ENCODE measurements at regions not wholly inside any gene's neighbourhood (a gene's known extent, or its start where the extent isn't known, plus 50 kb on each side); places are given as distances from the start of the nearest gene placed in this dataset.
A peak's percentile ranks its signal among the peaks of the same experiment; 100 is the strongest.

DNA sequence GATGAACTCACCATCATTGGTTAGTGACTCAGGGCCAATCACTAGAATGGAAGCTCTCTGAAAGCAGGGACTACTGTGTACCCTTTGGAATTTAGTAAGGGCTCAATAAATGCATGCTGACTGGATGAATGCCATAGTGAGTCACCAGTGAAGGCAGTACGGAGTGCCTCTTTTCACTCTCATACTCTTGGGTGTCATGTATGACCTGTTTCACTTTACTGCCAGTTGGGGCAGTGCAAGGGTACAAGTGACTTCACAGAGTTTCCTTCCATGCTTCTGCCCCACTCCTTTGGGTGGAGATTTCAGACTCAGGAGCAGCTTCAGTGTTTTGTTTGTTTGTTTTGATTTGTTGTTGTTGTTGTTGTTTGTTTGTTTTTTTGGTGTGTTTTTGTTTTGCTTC is 57.7 kb downstream of the SOX3 start:
- Histone ChIP-seq H3K27ac (no peak overlapping the region), H3K4me3 (no peak overlapping the region), H3K27me3 (peaks cover 4% of the 10 kb centered on the region), H3K36me3 (replicated peaks in 1 of 2) (no peaks in the 10 kb centered on the region), H3K4me1 (replicated peaks in 1 of 2) (no peaks in the 10 kb centered on the region), H3K9me3 (replicated peaks in 1 of 3) (no peaks in the 10 kb centered on the region)
- TF ChIP-seq, protein P1, sequence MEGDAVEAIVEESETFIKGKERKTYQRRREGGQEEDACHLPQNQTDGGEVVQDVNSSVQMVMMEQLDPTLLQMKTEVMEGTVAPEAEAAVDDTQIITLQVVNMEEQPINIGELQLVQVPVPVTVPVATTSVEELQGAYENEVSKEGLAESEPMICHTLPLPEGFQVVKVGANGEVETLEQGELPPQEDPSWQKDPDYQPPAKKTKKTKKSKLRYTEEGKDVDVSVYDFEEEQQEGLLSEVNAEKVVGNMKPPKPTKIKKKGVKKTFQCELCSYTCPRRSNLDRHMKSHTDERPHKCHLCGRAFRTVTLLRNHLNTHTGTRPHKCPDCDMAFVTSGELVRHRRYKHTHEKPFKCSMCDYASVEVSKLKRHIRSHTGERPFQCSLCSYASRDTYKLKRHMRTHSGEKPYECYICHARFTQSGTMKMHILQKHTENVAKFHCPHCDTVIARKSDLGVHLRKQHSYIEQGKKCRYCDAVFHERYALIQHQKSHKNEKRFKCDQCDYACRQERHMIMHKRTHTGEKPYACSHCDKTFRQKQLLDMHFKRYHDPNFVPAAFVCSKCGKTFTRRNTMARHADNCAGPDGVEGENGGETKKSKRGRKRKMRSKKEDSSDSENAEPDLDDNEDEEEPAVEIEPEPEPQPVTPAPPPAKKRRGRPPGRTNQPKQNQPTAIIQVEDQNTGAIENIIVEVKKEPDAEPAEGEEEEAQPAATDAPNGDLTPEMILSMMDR (IDR thresholded peaks at IDR 0.05): no peak
- no peak for TF ChIP-seq POLR2A (IDR thresholded peaks at IDR 0.05)
- WGBS, 4 donors: 46 to 67% (median 58%) methylated on average over 1 of the region's 1 CpG
- no peak for DNase-seq
- intact Hi-C loops (cut with DNase I): no loop called here

DNA sequence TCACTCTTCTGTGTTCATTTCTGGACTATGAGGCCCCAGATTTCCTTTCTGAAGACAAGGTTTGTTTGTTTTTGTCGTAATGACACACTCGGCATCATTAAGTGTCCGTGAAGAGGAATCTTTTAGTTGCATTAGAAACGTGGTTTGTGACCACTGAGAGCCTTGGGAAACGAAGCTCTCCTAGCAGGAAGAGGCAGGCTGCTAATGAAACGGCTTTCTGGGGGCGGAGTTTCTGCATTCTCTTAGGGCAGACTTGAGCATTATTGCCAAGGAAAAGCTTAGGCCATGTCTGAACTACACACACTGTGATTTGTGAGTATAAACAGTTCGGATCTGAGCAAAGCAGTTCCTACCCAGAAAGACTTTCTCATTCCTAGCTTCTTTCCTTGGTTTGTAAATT is 64.0 kb downstream of the SOX3 start:
- Histone ChIP-seq H3K27ac (no peak overlapping the region), H3K4me3 (no peak overlapping the region), H3K27me3 (peaks cover 23% of the 10 kb centered on the region), H3K36me3 (replicated peaks in 1 of 2) (no peaks in the 10 kb centered on the region), H3K9me3 (replicated peaks in 1 of 3) (no peaks in the 10 kb centered on the region), H3K4me1 (replicated peaks in 1 of 2) (no peaks in the 10 kb centered on the region)
- DNase-seq: no peak
- intact Hi-C loops (cut with DNase I): no loop called here
- WGBS, 4 donors: 34 to 47% (median 44%) methylated on average over 7 to 8 of the region's 8 CpGs
- TF ChIP-seq POLR2A (IDR thresholded peaks at IDR 0.05): no peak
- TF ChIP-seq, protein P1 (IDR thresholded peaks at IDR 0.05): no peak

DNA sequence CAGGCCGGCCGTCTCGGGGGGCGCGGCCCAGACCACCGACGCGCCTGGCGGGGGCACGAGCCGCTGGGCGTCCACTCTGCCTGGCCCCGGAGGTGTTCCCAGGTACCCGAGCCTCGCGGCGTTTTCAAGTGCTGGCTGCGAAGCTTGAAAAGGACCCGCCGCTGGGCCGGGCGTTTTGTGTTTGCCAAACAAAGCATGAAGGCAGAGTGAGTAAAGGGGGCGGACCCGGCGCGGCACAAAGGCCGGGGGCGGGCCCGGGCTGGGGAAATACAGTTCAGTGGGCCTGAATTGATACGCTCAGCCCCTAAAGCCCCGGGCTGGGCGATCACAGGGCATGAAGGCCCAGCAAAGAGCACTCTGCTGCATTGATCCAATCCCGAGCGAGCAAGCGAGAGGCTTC is 65.4 kb downstream of the SOX3 start:
- 6 to 26% (median 19%) methylated on average over 5 to 35 of the region's 35 CpGs; no CpG with 5 or more reads in 1 of the 4 donors for WGBS, 4 donors
- H3K4me1 ChIP-seq (replicated peaks in 1 of 2): no peaks in the 10 kb centered on the region
- H3K27ac ChIP-seq: no peak overlapping the region
- no peaks in the 10 kb centered on the region for H3K9me3 ChIP-seq (replicated peaks in 1 of 3)
- no peak for TF ChIP-seq POLR2A (IDR thresholded peaks at IDR 0.05)
- TF ChIP-seq, protein P1 (IDR thresholded peaks at IDR 0.05): no peak
- no peaks in the 10 kb centered on the region for H3K36me3 ChIP-seq (replicated peaks in 1 of 2)
- peak in 1 of 7 donors; percentile 1 for DNase-seq
- no peak overlapping the region for H3K4me3 ChIP-seq
- peaks cover 34% of the 10 kb centered on the region for H3K27me3 ChIP-seq
- intact Hi-C loops (cut with DNase I): no loop called here

DNA sequence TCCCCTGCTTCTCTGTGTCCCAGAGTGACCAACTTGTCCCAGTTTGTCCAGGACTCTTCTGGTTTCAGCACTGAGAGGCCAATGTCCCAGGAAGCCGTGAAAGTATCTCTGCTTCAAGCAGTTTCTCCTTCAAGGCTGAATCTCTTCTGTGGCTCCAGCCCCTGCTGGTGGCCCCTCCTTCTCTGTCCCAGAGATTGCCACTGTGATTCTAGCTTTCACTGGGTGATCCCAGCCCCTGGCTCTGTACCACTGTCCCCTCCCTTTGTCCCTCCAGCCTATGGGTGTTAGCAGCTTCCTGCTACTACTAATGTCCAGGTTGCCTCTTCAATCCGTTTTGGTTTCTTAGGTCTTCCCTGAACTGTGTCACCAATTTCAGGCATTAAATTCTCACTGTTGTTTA is 70.5 kb downstream of the SOX3 start:
- Histone ChIP-seq H3K4me1 (replicated peaks in 1 of 2) (no peaks in the 10 kb centered on the region), H3K4me3 (no peak overlapping the region), H3K36me3 (replicated peaks in 1 of 2) (no peaks in the 10 kb centered on the region), H3K27me3 (peaks cover 29% of the 10 kb centered on the region), H3K27ac (no peak overlapping the region), H3K9me3 (replicated peaks in 1 of 3) (no peaks in the 10 kb centered on the region)
- no peak for DNase-seq
- no peak for TF ChIP-seq POLR2A (IDR thresholded peaks at IDR 0.05)
- TF ChIP-seq, protein P1 (IDR thresholded peaks at IDR 0.05): no peak
- intact Hi-C loops (cut with DNase I): no loop called here
- WGBS, 4 donors: 13 to 40% (median 22%) methylated on average over 2 of the region's 2 CpGs

All from adrenal gland (tissue), 9 donors.